Panc1 (cell line): ENCODE measurements at regions not wholly inside any gene's neighbourhood (a gene's known extent, or its start where the extent isn't known, plus 50 kb on each side); places are given as distances from the start of the nearest gene placed in this dataset.

ENCODE experiments used
- ATAC-seq: fragments of 200-7000 bp; cut with Tn5 transposase; 2 replicates; pipeline ENCODE4 v1.9.1; 2020; ENCODE audit warnings: mild to moderate bottlenecking, moderate library complexity
- BruUV-seq: library from RNA; stranded (reverse); fragments of 400-500 nt; replicated peaks from 2 replicates; lab custom pipeline; 2021; lab: Mats Ljungman, UMichigan
- CTCF ChIA-PET: fragments of 300-600 bp; sonication (Branson Sonifier 250); formaldehyde crosslinking; loops from one replicate; lab custom pipeline; 2022; ENCODE audit warnings: antibody characterized with exemption; lab: Charles Lee
- POLR2A ChIA-PET: fragments of 300-600 bp; sonication (Branson Sonifier 250); formaldehyde crosslinking; loops from one replicate; lab custom pipeline; 2022; ENCODE audit warnings: antibody characterized with exemption; lab: Charles Lee
- DNase-seq: peaks from one replicate; pipeline ENCODE4 v3.0.0-alpha.2; 2010; ENCODE audit warnings: low read depth, low spot score
- H3K27ac ChIP-seq: 2 replicates; pipeline ENCODE4 v1.5.1; 2011; ENCODE audit warnings: mild to moderate bottlenecking, low read length, inconsistent platforms
- H3K27me3 ChIP-seq: fragments of 200-500 bp; sonication (Bioruptor generic); 2 replicates; pipeline ENCODE4 v1.6.0; 2014; ENCODE audit warnings: low read length, inconsistent platforms; ENCODE audit not compliant: control insufficient read depth, insufficient read depth
- H3K36me3 ChIP-seq: fragments of 200-500 bp; sonication (Bioruptor generic); 2 replicates; pipeline ENCODE4 v1.5.1; 2014; ENCODE audit warnings: inconsistent platforms, mild to moderate bottlenecking, low read length, moderate library complexity; ENCODE audit not compliant: control insufficient read depth, insufficient read depth
- H3K4me1 ChIP-seq: 2 replicates; pipeline ENCODE4 v1.5.1; 2011; ENCODE audit warnings: inconsistent platforms, mild to moderate bottlenecking, low read length, moderate library complexity; ENCODE audit not compliant: control insufficient read depth, insufficient read depth
- H3K4me3 ChIP-seq, 2 experiments: 2 replicates each; pipeline ENCODE4 v1.5.1; 2011 to 2012; ENCODE audit warnings: low read depth in 2 of 2, low read length in 2 of 2, mild to moderate bottlenecking in 2 of 2, inconsistent platforms in 1 of 2, moderate library complexity in 1 of 2
- H3K9me3 ChIP-seq: fragments of 200-500 bp; sonication (Bioruptor generic); 2 replicates; pipeline ENCODE4 v1.5.1; 2014; ENCODE audit warnings: low read depth, mild to moderate bottlenecking, inconsistent platforms, low read length, moderate library complexity; ENCODE audit not compliant: control insufficient read depth, insufficient read depth
- CTCF ChIP-seq: fragments of 450-650 bp; IDR thresholded peaks from 2 replicates; pipeline ENCODE4 v1.5.1; 2017; ENCODE audit warnings: mild to moderate bottlenecking
- POLR2AphosphoS5 ChIP-seq: IDR thresholded peaks from 2 replicates; pipeline ENCODE4 v1.6.1; 2012; ENCODE audit warnings: mild to moderate bottlenecking, low read depth, low read length, moderate library complexity
- REST ChIP-seq, 2 experiments: IDR thresholded peaks; 2 replicates each; pipeline ENCODE4 v1.6.1; 2011 to 2012; ENCODE audit warnings: low read depth in 2 of 2, control low read depth in 1 of 2, low read length in 1 of 2, mild to moderate bottlenecking in 1 of 2, moderate library complexity in 1 of 2; ENCODE audit not compliant: insufficient read depth in 1 of 2
- SIN3A ChIP-seq: IDR thresholded peaks from 2 replicates; pipeline ENCODE4 v1.6.1; 2012; ENCODE audit warnings: low read depth, mild to moderate bottlenecking, low read length, moderate library complexity, borderline replicate concordance; ENCODE audit not compliant: insufficient read depth
- TCF7L2 ChIP-seq: IDR thresholded peaks from 2 replicates; pipeline ENCODE4 v1.6.1; 2011; ENCODE audit warnings: mild to moderate bottlenecking, low read depth, low read length, inconsistent platforms
- in situ Hi-C: cut with HindIII; loops from 2 replicates; pipeline ENCODE4 v1.10.0; 2016; ENCODE audit warnings: low sequenced_read_pairs, low pct_unique_long_range_greater_than_20kb
- intact Hi-C: fragments of 100-400 bp; cut with micrococcal nuclease; formaldehyde crosslinking; loops from one replicate; pipeline ENCODE4 v1.10.0; 2022; ENCODE audit not compliant: unreplicated experiment

- in situ Hi-C loops: no loop called here
- CTCF ChIA-PET: no interaction called here
These were observed 58.7 kb upstream of the PRR16 start for GRCh38 chr5:120405286-120405864.

GRCh38 chr5:120405923-120406322 lies 58.2 kb upstream of the PRR16 start:
- ATAC-seq (no peak), DNase-seq (no peak)
- in situ Hi-C loops (no loop called here), intact Hi-C loops (no loop called here)
- BruUV-seq: no TSS peak
- H3K9me3 ChIP-seq: no peaks in the 10 kb centered on the region
- TF ChIP-seq SIN3A (no peak), TCF7L2 (no peak), POLR2AphosphoS5 (no peak), CTCF (no peak), REST (IDR thresholded peaks at IDR 0.05; ENCODE audit: insufficient read depth in 1 of 2, low read depth in 2 of 2, low read length in 1 of 2) (no peak)
- CTCF ChIA-PET: no interaction called here
- H3K36me3 ChIP-seq: no peaks in the 10 kb centered on the region
- H3K27me3 ChIP-seq: no peaks in the 10 kb centered on the region
- H3K4me1 ChIP-seq: no peaks in the 10 kb centered on the region
- POLR2A ChIA-PET: no interaction called here
- no peak overlapping the region for H3K4me3 ChIP-seq
- no peak overlapping the region for H3K27ac ChIP-seq

More at GRCh38 chr5:120405286-120405864, 58.7 kb upstream of the PRR16 start:
- Histone ChIP-seq H3K9me3 (no peaks in the 10 kb centered on the region), H3K27me3 (no peaks in the 10 kb centered on the region), H3K27ac (no peak overlapping the region), H3K36me3 (no peaks in the 10 kb centered on the region), H3K4me3 (no peak overlapping the region), H3K4me1 (no peaks in the 10 kb centered on the region)
- no TSS peak for BruUV-seq
- DNase-seq (no peak), ATAC-seq (no peak)
- TF ChIP-seq REST (IDR thresholded peaks at IDR 0.05; ENCODE audit: insufficient read depth in 1 of 2, low read depth in 2 of 2, low read length in 1 of 2) (no peak), POLR2AphosphoS5 (no peak), SIN3A (no peak), CTCF (no peak)
- POLR2A ChIA-PET: no interaction called here
- intact Hi-C loops: no loop called here
